GM23338 (cell line): ENCODE measurements at regions not wholly inside any gene's neighbourhood (a gene's known extent, or its start where the extent isn't known, plus 50 kb on each side); places are given as distances from the start of the nearest gene placed in this dataset.

Experiments used
- ATAC-seq: fragments of 200-7000 bp; cut with Tn5 transposase; 3 replicates; pipeline ENCODE4 v1.9.1; 2020
- DNase-seq: peaks from one replicate; pipeline ENCODE4 v3.0.0-alpha.2; 2015; ENCODE audit warnings: low spot score
- H2AFZ ChIP-seq: fragments of 200-600 bp; sonication (generic); 2 replicates; pipeline ENCODE4 v1.8.0; 2016; ENCODE audit warnings: antibody characterized with exemption, mild to moderate bottlenecking, moderate library complexity
- H3F3A ChIP-seq: fragments of 200-600 bp; sonication (generic); replicated peaks from 2 replicates; pipeline ENCODE4 v1.8.0; 2017; ENCODE audit warnings: antibody characterized with exemption, mixed run types, low read depth
- H3K27ac ChIP-seq: fragments of 200-600 bp; sonication (generic); 2 replicates; pipeline ENCODE4 v1.6.1; 2016; ENCODE audit warnings: low read depth
- H3K27me3 ChIP-seq: fragments of 200-600 bp; sonication (generic); 2 replicates; pipeline ENCODE4 v1.8.0; 2016; ENCODE audit warnings: mild to moderate bottlenecking, mixed run types, moderate library complexity; ENCODE audit not compliant: insufficient read depth
- H3K36me3 ChIP-seq: fragments of 200-600 bp; sonication (generic); 2 replicates; pipeline ENCODE4 v1.8.0; 2016; ENCODE audit warnings: mild to moderate bottlenecking; ENCODE audit not compliant: insufficient read depth
- H3K4me1 ChIP-seq: fragments of 200-600 bp; sonication (generic); 2 replicates; pipeline ENCODE4 v1.8.0; 2016; ENCODE audit warnings: mild to moderate bottlenecking, moderate library complexity; ENCODE audit not compliant: insufficient read depth
- H3K4me2 ChIP-seq: fragments of 200-600 bp; sonication (generic); 2 replicates; pipeline ENCODE4 v1.7.1; 2017; ENCODE audit warnings: mixed run types
- H3K4me3 ChIP-seq: fragments of 200-600 bp; sonication (generic); 2 replicates; pipeline ENCODE4 v1.6.1; 2016; ENCODE audit warnings: mixed run types
- H3K79me2 ChIP-seq: fragments of 200-600 bp; sonication (generic); replicated peaks from 2 replicates; pipeline ENCODE4 v1.8.0; 2017; ENCODE audit warnings: mild to moderate bottlenecking; ENCODE audit not compliant: insufficient read depth
- H3K9me2 ChIP-seq: fragments of 200-600 bp; sonication (generic); 2 replicates; pipeline ENCODE4 v1.8.0; 2017; ENCODE audit not compliant: insufficient read depth
- H4K20me1 ChIP-seq: fragments of 200-600 bp; sonication (generic); replicated peaks from 2 replicates; pipeline ENCODE4 v1.8.0; 2017; ENCODE audit warnings: mild to moderate bottlenecking; ENCODE audit not compliant: insufficient read depth
- H3K27ac Mint-ChIP-seq: 2 replicates; pipeline ENCODE4 v1.8.0; 2020; ENCODE audit warnings: inconsistent platforms, mild to moderate bottlenecking, moderate library complexity, mixed read lengths
- H3K27me3 Mint-ChIP-seq: 3 replicates; pipeline ENCODE4 v1.8.0; 2022; ENCODE audit warnings: low read depth, mild to moderate bottlenecking, moderate library complexity, mixed read lengths, inconsistent platforms; ENCODE audit not compliant: insufficient read depth, poor library complexity
- H3K36me3 Mint-ChIP-seq: 3 replicates; pipeline ENCODE4 v1.8.0; 2021; ENCODE audit warnings: low read depth, mild to moderate bottlenecking, inconsistent platforms, moderate library complexity, mixed read lengths
- H3K4me1 Mint-ChIP-seq: 3 replicates; pipeline ENCODE4 v1.8.0; 2020; ENCODE audit warnings: mild to moderate bottlenecking, inconsistent platforms, mixed read lengths
- H3K4me3 Mint-ChIP-seq: 3 replicates; pipeline ENCODE4 v1.8.0; 2021; ENCODE audit warnings: moderate library complexity, mild to moderate bottlenecking, inconsistent platforms, mixed read lengths
- H3K9me3 Mint-ChIP-seq: 3 replicates; pipeline ENCODE4 v1.8.0; 2020; ENCODE audit warnings: moderate library complexity, mild to moderate bottlenecking, inconsistent platforms, mixed read lengths
- CREB1 ChIP-seq: fragments of 250-450 bp; sonication (Bioruptor Pico); IDR thresholded peaks from 2 replicates; pipeline ENCODE4 v1.5.0; 2020; ENCODE audit warnings: low read depth, mild to moderate bottlenecking, moderate library complexity
- EZH2phosphoT487 ChIP-seq: fragments of 200-600 bp; sonication (generic); IDR thresholded peaks from one replicate; pipeline ENCODE4 v1.8.1; 2018; ENCODE audit warnings: antibody characterized with exemption; ENCODE audit not compliant: unreplicated experiment
- NANOG ChIP-seq: IDR thresholded peaks from 2 replicates; pipeline ENCODE4 v1.6.1; 2016; ENCODE audit warnings: antibody characterized with exemption, borderline replicate concordance
- POLR2AphosphoS5 ChIP-seq: IDR thresholded peaks from 2 replicates; pipeline ENCODE4 v1.6.1; 2016; ENCODE audit warnings: antibody characterized with exemption, low read depth
- ZNF114 ChIP-seq: fragments of 250-450 bp; sonication (Bioruptor Pico); IDR thresholded peaks from 2 replicates; pipeline ENCODE4 v1.5.0; 2020; ENCODE audit warnings: mild to moderate bottlenecking, moderate library complexity
- TF ChIP-seq, protein P1 (sequence below): IDR thresholded peaks from 2 replicates; pipeline ENCODE4 v1.6.1; 2016; ENCODE audit warnings: antibody characterized with exemption
- TF ChIP-seq, protein P2 (sequence below): IDR thresholded peaks from one replicate; pipeline ENCODE4 v1.6.1; 2018; ENCODE audit warnings: antibody characterized with exemption; ENCODE audit not compliant: unreplicated experiment
- TF ChIP-seq, protein P3 (sequence below): fragments of 250-450 bp; sonication (Bioruptor Pico); IDR thresholded peaks from 2 replicates; pipeline ENCODE4 v1.5.0; 2020; ENCODE audit warnings: mild to moderate bottlenecking, moderate library complexity

DNA sequence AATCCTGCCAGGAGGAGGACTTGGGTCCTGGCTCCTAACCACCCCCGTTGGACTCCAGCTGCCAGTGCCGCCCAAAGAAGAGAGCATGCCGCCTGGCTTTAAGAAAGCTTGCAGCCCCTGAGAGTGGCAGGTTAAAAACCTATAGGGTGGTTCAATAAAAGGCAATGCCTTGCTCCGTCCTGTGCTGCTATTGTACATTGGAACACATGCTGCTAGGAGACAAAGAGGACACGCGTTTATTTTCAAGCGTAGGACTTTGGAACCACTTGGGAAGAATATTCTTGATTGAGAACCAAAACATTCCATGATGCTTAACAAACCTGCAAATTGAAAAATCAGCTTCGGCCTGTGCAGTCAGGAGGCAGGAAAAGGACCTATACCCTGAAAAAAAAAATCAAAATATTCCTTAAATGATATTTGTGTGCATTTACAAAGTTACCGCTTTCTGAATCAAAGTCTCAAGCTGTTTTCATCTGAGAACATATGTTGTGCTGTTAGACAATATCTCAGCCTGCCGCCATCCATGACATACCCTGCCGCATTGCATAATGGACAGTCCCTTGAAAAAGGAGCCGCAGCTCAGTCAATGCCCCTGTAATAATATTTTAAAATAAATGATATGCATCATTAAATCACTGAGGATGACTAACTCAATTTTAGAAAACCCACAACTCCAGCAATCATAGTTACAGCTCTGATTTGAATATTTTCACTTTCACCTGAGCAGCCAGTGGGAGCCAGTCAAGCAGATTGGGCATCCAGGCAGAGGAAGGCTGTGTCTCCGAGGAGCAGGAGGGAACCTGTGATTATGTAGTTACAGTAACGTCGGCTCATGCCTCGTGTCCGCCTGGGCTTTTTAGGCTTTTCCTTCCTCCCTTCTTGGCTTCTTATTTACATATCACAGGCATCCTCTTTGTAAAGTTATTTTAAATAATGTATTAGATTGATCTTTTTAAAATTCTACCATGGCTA, 805.6 kb upstream of the FANCL start:
- no peaks in the 10 kb centered on the region for H3K36me3 Mint-ChIP-seq
- no peak for TF ChIP-seq ZNF114 (CRISPR knock-in tag)
- TF ChIP-seq CREB1 (CRISPR knock-in tag): no peak
- TF ChIP-seq, protein P1, sequence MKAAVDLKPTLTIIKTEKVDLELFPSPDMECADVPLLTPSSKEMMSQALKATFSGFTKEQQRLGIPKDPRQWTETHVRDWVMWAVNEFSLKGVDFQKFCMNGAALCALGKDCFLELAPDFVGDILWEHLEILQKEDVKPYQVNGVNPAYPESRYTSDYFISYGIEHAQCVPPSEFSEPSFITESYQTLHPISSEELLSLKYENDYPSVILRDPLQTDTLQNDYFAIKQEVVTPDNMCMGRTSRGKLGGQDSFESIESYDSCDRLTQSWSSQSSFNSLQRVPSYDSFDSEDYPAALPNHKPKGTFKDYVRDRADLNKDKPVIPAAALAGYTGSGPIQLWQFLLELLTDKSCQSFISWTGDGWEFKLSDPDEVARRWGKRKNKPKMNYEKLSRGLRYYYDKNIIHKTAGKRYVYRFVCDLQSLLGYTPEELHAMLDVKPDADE: no peak
- TF ChIP-seq POLR2AphosphoS5: no peak
- Histone ChIP-seq H3F3A (no peaks in the 10 kb centered on the region), H3K4me1 (no peaks in the 10 kb centered on the region), H3K27me3 (no peaks in the 10 kb centered on the region), H3K4me3 (no peak overlapping the region), H3K27ac (no peak overlapping the region), H2AFZ (no peak overlapping the region), H3K9me2 (no peaks in the 10 kb centered on the region; the same call in 1 of the 2 replicates), H3K79me2 (no peaks in the 10 kb centered on the region), H4K20me1 (no peaks in the 10 kb centered on the region), H3K4me2 (no peak overlapping the region), H3K36me3 (no peaks in the 10 kb centered on the region)
- H3K27me3 Mint-ChIP-seq: peaks cover 2% of the 10 kb centered on the region
- no peak overlapping the region for H3K27ac Mint-ChIP-seq
- ATAC-seq (no peak; the same call in 2 of the 3 replicates), DNase-seq (no peak)
- peaks cover 3% of the 10 kb centered on the region; the same call in 1 of the 3 replicates for H3K4me1 Mint-ChIP-seq
- no peaks in the 10 kb centered on the region for H3K9me3 Mint-ChIP-seq
- H3K4me3 Mint-ChIP-seq: no peak overlapping the region

DNA sequence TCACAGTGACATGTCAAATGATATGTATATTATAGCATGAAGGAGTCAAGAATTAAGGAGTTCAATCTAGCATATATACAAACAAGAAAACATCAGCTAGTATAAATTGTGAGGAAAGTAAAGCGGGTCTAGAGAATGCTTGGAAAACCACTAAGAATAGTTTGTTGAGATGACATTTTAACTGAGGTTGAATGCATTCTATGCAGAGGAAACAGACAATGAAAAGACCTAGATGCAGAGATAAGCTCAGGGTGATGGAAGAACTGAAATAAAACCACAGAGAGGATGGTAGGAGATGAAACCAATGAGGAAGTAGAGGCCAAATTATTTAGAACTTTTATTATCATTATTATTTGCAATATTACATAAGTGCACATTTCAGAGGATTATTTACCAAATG, 803.6 kb upstream of the FANCL start:
- Histone ChIP-seq H3K27ac (no peak overlapping the region), H2AFZ (no peak overlapping the region), H3K4me2 (no peak overlapping the region), H3K36me3 (no peaks in the 10 kb centered on the region), H3K4me3 (no peak overlapping the region), H3F3A (no peaks in the 10 kb centered on the region), H3K27me3 (no peaks in the 10 kb centered on the region), H4K20me1 (no peaks in the 10 kb centered on the region), H3K9me2 (no peaks in the 10 kb centered on the region; the same call in 1 of the 2 replicates), H3K79me2 (no peaks in the 10 kb centered on the region), H3K4me1 (no peaks in the 10 kb centered on the region)
- ATAC-seq (no peak), DNase-seq (no peak)
- no peak overlapping the region for H3K4me3 Mint-ChIP-seq
- peaks cover 2% of the 10 kb centered on the region for H3K27me3 Mint-ChIP-seq
- H3K9me3 Mint-ChIP-seq: no peaks in the 10 kb centered on the region
- H3K36me3 Mint-ChIP-seq: no peaks in the 10 kb centered on the region
- peaks cover 3% of the 10 kb centered on the region; the same call in 1 of the 3 replicates for H3K4me1 Mint-ChIP-seq
- no peak overlapping the region for H3K27ac Mint-ChIP-seq
- no peak for TF ChIP-seq NANOG
- TF ChIP-seq, protein P2, sequence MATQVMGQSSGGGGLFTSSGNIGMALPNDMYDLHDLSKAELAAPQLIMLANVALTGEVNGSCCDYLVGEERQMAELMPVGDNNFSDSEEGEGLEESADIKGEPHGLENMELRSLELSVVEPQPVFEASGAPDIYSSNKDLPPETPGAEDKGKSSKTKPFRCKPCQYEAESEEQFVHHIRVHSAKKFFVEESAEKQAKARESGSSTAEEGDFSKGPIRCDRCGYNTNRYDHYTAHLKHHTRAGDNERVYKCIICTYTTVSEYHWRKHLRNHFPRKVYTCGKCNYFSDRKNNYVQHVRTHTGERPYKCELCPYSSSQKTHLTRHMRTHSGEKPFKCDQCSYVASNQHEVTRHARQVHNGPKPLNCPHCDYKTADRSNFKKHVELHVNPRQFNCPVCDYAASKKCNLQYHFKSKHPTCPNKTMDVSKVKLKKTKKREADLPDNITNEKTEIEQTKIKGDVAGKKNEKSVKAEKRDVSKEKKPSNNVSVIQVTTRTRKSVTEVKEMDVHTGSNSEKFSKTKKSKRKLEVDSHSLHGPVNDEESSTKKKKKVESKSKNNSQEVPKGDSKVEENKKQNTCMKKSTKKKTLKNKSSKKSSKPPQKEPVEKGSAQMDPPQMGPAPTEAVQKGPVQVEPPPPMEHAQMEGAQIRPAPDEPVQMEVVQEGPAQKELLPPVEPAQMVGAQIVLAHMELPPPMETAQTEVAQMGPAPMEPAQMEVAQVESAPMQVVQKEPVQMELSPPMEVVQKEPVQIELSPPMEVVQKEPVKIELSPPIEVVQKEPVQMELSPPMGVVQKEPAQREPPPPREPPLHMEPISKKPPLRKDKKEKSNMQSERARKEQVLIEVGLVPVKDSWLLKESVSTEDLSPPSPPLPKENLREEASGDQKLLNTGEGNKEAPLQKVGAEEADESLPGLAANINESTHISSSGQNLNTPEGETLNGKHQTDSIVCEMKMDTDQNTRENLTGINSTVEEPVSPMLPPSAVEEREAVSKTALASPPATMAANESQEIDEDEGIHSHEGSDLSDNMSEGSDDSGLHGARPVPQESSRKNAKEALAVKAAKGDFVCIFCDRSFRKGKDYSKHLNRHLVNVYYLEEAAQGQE: no peak
- TF ChIP-seq, protein P3, sequence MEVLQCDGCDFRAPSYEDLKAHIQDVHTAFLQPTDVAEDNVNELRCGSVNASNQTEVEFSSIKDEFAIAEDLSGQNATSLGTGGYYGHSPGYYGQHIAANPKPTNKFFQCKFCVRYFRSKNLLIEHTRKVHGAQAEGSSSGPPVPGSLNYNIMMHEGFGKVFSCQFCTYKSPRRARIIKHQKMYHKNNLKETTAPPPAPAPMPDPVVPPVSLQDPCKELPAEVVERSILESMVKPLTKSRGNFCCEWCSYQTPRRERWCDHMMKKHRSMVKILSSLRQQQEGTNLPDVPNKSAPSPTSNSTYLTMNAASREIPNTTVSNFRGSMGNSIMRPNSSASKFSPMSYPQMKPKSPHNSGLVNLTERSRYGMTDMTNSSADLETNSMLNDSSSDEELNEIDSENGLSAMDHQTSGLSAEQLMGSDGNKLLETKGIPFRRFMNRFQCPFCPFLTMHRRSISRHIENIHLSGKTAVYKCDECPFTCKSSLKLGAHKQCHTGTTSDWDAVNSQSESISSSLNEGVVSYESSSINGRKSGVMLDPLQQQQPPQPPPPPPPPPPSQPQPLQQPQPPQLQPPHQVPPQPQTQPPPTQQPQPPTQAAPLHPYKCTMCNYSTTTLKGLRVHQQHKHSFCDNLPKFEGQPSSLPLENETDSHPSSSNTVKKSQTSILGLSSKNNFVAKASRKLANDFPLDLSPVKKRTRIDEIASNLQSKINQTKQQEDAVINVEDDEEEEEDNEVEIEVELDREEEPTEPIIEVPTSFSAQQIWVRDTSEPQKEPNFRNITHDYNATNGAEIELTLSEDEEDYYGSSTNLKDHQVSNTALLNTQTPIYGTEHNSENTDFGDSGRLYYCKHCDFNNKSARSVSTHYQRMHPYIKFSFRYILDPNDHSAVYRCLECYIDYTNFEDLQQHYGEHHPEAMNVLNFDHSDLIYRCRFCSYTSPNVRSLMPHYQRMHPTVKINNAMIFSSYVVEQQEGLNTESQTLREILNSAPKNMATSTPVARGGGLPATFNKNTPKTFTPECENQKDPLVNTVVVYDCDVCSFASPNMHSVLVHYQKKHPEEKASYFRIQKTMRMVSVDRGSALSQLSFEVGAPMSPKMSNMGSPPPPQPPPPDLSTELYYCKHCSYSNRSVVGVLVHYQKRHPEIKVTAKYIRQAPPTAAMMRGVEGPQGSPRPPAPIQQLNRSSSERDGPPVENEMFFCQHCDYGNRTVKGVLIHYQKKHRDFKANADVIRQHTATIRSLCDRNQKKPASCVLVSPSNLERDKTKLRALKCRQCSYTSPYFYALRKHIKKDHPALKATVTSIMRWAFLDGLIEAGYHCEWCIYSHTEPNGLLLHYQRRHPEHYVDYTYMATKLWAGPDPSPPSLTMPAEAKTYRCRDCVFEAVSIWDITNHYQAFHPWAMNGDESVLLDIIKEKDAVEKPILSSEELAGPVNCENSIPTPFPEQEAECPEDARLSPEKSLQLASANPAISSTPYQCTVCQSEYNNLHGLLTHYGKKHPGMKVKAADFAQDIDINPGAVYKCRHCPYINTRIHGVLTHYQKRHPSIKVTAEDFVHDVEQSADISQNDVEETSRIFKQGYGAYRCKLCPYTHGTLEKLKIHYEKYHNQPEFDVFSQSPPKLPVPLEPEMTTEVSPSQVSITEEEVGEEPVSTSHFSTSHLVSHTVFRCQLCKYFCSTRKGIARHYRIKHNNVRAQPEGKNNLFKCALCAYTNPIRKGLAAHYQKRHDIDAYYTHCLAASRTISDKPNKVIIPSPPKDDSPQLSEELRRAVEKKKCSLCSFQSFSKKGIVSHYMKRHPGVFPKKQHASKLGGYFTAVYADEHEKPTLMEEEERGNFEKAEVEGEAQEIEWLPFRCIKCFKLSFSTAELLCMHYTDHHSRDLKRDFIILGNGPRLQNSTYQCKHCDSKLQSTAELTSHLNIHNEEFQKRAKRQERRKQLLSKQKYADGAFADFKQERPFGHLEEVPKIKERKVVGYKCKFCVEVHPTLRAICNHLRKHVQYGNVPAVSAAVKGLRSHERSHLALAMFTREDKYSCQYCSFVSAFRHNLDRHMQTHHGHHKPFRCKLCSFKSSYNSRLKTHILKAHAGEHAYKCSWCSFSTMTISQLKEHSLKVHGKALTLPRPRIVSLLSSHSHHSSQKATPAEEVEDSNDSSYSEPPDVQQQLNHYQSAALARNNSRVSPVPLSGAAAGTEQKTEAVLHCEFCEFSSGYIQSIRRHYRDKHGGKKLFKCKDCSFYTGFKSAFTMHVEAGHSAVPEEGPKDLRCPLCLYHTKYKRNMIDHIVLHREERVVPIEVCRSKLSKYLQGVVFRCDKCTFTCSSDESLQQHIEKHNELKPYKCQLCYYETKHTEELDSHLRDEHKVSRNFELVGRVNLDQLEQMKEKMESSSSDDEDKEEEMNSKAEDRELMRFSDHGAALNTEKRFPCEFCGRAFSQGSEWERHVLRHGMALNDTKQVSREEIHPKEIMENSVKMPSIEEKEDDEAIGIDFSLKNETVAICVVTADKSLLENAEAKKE (CRISPR knock-in tag): no peak
- TF ChIP-seq, protein P1: no peak
- TF ChIP-seq EZH2phosphoT487: no peak
